HL-60/S4 (cell line): ENCODE measurements at regions not wholly inside any gene's neighbourhood (a gene's known extent, or its start where the extent isn't known, plus 50 kb on each side); places are given as distances from the start of the nearest gene placed in this dataset.

Experiments used
- in situ Hi-C: fragments of 300-500 bp; cut with MboI; formaldehyde crosslinking; loops from 2 replicates; pipeline ENCODE4 v1.14.3; 2022; ENCODE audit warnings: low sequenced_read_pairs

- in situ Hi-C loops = loop anchor here (10.0 kb wide), 1 partner anchor 285 kb away; no protein-coding TSS in a partner anchor
Measured at GRCh38 chr17:68179926-68180285, 67.9 kb upstream of the AMZ2 start.

GRCh38 chr17:68182011-68182306 is 65.9 kb upstream of the AMZ2 start:
- in situ Hi-C loops = no loop called here

DNA sequence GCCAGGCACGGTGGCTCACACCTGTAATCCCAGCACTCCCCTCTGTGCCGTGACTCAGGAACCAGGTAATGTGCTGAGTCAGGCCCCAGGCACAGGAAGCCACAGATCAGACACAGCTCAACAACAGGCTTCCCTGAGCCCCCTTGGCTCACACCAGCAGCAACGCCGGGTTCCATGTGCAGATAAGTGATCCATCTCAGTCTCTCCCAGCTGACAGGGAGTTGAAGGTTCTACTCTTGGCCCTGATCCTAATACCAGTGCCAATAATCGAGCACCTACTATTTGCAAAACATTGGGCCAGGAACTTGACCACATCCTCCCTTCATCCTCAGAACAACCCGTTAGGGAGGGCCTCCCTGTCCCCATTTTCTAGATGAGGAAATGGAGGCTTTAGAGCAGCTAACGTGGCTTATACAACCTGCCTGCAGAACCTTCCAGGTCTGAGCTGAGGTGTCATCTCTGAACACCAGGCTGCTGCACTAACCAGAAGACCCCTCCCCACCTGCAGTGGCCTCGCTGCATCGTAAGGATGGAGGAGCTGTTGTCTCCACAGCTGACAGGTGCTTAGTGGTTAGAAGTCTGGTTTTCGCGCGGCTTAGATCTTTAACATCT is 64.8 kb upstream of the AMZ2 start:
- in situ Hi-C loops = no loop called here

GRCh38 chr17:68184141-68184571 is 63.7 kb upstream of the AMZ2 start:
- in situ Hi-C loops = no loop called here

DNA sequence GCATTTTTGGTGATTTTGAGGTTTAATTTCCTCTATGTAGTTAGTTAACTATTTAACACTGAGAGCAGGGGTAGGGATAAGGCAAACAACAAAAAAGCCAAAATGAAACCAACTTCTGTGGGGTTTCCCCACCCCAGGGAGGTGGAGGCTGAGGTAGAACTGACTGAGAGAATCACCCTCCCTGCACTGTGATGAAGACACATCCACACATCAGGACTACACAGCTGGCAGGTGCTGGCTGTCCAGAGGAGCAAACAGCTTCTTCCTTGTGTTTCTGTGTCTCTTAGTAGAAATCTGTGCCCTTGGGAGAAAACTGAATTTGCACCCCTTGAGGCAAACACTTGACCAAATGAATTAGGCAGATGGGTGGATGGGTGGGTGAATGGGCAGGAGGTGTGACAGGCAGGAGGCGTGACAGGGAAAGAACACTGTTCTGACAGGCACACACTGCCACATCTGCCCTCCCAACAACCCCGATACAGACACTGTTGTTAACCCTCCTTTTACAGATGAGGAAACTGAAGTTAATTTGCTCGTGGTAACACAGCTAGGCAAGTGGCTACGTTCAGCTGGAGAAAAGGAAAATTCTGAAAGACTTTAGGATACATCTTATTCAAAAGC is 62.9 kb upstream of the AMZ2 start:
- in situ Hi-C loops = no loop called here

- in situ Hi-C loops = no loop called here
Measured at GRCh38 chr17:68185820-68186219, 62.0 kb upstream of the AMZ2 start.

DNA sequence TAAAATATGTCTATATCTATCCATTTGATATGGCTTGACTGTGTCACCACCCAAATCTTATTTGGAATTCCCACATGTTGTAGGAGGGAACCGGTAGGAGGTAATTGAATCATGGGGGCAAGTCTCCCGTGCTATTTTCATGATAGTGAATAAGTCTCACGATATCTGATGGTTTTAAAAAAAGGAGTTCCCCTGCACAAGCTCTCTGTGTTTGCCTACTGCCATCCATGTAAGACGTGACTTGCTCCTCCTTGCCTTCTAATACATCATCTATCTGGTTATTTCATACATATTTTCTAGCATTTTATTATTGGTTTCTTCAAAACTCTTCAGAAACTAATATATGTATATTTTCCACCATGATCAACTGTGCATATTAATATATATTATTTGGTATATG is 57.3 kb upstream of the AMZ2 start:
- in situ Hi-C loops = no loop called here

GRCh38 chr17:68195667-68196393 is 52.0 kb upstream of the AMZ2 start:
- in situ Hi-C loops = no loop called here

DNA sequence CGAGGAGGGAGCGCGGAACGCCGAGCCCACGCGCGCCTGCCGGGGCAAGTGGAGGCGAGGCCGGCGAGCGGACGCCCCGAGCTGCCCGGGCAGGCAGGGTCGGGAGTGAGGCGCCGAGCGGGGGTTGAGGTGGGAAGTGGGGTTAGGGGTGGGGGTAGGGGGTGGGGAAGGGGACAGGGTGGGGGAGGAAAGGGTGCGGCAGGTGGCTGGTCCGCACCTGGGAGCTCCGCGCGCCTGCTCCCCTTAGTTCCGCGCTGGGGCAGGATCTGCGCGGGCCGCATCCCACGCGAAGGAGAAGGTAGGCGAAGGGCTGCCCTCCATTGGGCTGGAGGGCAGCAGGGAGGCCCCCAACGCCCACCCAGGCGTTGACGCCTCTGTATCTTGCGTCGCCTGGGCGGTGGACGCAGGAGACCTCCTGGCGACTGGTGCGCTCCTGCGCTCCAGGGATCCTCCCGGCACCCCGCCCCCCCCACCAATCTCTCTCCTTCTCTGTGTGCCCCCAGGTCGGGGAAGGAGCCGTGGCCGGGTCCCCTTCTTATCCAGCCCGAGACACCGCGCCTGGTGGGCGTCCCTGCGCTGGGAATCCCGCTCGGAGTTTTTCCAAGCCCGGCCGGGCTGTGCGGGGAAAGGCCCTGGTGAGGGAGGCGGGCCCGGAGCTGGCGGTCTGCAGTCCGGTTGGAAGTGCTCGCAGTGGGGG is 51.3 kb upstream of the AMZ2 start:
- in situ Hi-C loops = no loop called here

- in situ Hi-C loops = no loop called here
Measured at GRCh38 chr17:68197091-68197996, 50.5 kb upstream of the AMZ2 start.

DNA sequence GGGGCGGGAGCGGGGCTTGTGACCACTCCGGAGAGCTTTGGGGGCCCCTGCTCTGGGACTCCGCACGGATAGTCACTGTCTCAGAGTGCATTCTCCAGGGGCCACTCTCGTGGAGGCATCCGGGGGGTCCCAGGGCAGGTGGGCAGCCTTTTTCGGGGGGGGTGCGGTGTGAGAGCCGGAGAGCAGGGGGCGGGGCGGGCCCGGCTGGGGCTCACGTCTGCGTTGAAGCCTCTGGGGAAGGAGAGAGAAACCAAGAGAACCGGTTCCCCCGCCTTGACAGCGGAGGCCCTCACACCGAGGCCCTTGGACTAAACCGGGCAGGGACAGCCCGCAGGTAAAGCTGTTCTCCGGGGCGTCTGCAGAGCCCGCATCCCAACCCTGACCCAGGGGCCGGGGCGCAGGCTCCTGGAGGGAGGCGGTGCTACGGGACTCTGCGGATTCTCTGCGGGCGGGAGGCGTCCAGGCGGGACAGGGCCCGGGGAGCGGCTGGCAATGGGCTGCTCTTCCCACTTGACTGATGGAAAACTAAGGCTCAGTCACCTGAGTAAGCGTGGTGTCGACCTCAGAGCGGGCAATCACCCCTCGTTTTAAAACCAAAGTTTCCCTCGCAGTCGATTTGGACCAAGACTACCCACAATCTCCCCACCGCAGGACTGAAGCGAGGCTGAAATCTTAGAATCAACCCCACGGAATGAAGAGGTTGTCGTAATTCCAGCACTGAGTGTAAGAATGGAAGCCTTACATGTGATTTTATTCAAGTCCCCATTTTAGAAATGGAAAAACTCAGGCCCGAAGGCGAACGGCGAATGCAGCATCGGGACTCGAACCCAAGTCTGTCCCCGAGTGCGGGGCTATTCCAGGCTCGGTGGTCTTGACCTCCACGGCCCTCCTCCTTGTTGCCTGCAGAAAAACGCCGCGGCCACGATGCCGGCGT is 49.6 kb upstream of the AMZ2 start:
- in situ Hi-C loops = no loop called here
